H9 (cell line): ENCODE measurements at regions not wholly inside any gene's neighbourhood (a gene's known extent, or its start where the extent isn't known, plus 50 kb on each side); places are given as distances from the start of the nearest gene placed in this dataset.

Source experiments
- DNase-seq: peaks from one replicate; pipeline ENCODE4 v3.0.0-alpha.2; 2017
- H2AFZ ChIP-seq: one replicate; pipeline ENCODE4 v1.6.1; 2013; ENCODE audit warnings: mild to moderate bottlenecking, low read length, control low read depth, moderate library complexity
- H2AK5ac ChIP-seq: 2 replicates; pipeline ENCODE4 v1.6.1; 2013; ENCODE audit warnings: low read length, control low read depth, mixed read lengths; ENCODE audit not compliant: insufficient read length
- H2BK120ac ChIP-seq: one replicate; pipeline ENCODE4 v1.6.1; 2013; ENCODE audit warnings: low read depth, mild to moderate bottlenecking, low read length, control low read depth, inconsistent platforms; ENCODE audit not compliant: poor library complexity, severe bottlenecking
- H2BK12ac ChIP-seq: 2 replicates; pipeline ENCODE4 v1.6.1; 2013; ENCODE audit warnings: low read length, control low read depth, mixed read lengths, low read depth; ENCODE audit not compliant: insufficient read length
- H2BK15ac ChIP-seq: 2 replicates; pipeline ENCODE4 v1.6.1; 2013; ENCODE audit warnings: low read depth, low read length, control low read depth
- H2BK20ac ChIP-seq: one replicate; pipeline ENCODE4 v1.6.1; 2013; ENCODE audit warnings: low read depth, mild to moderate bottlenecking, low read length, control low read depth, inconsistent platforms; ENCODE audit not compliant: poor library complexity, severe bottlenecking
- H2BK5ac ChIP-seq: 2 replicates; pipeline ENCODE4 v1.6.1; 2013; ENCODE audit warnings: low read length, control low read depth, mixed read lengths; ENCODE audit not compliant: insufficient read length
- H3K14ac ChIP-seq: 2 replicates; pipeline ENCODE4 v1.6.1; 2013; ENCODE audit warnings: low read length, control low read depth; ENCODE audit not compliant: insufficient read depth
- H3K18ac ChIP-seq: 2 replicates; pipeline ENCODE4 v1.6.1; 2013; ENCODE audit warnings: low read depth, mild to moderate bottlenecking, mixed read lengths, low read length, control low read depth; ENCODE audit not compliant: insufficient read length
- H3K23ac ChIP-seq: 2 replicates; pipeline ENCODE4 v1.6.1; 2013; ENCODE audit warnings: low read length, control low read depth, mixed read lengths, low read depth; ENCODE audit not compliant: insufficient read length
- H3K23me2 ChIP-seq: 2 replicates; pipeline ENCODE4 v1.6.1; 2013; ENCODE audit warnings: low read depth, mild to moderate bottlenecking, mixed read lengths, low read length, control low read depth; ENCODE audit not compliant: insufficient read length, poor library complexity, severe bottlenecking
- H3K27ac ChIP-seq: 2 replicates; pipeline ENCODE4 v1.5.1; 2013; ENCODE audit warnings: low read length, control low read depth, mixed read lengths, low read depth; ENCODE audit not compliant: insufficient read length
- H3K27me3 ChIP-seq: 2 replicates; pipeline ENCODE4 v1.6.1; 2013; ENCODE audit warnings: low read length, control low read depth, inconsistent platforms; ENCODE audit not compliant: insufficient read depth
- H3K4ac ChIP-seq: 2 replicates; pipeline ENCODE4 v1.6.1; 2013; ENCODE audit warnings: low read depth, mild to moderate bottlenecking, control low read depth, inconsistent platforms, low read length, moderate library complexity
- H3K4me1 ChIP-seq: 2 replicates; pipeline ENCODE4 v1.6.1; 2013; ENCODE audit warnings: low read length, control low read depth, inconsistent platforms; ENCODE audit not compliant: insufficient read depth
- H3K4me2 ChIP-seq: 2 replicates; pipeline ENCODE4 v1.6.1; 2013; ENCODE audit warnings: low read length, control low read depth, mixed read lengths; ENCODE audit not compliant: insufficient read length, insufficient read depth
- H3K56ac ChIP-seq: 2 replicates; pipeline ENCODE4 v1.6.1; 2013; ENCODE audit warnings: low read depth, mild to moderate bottlenecking, mixed read lengths, low read length, control low read depth; ENCODE audit not compliant: insufficient read length
- H3K79me1 ChIP-seq: 2 replicates; pipeline ENCODE4 v1.6.1; 2013; ENCODE audit warnings: low read depth, mild to moderate bottlenecking, moderate library complexity, low read length, control low read depth, inconsistent platforms; ENCODE audit not compliant: insufficient read depth, poor library complexity, severe bottlenecking
- H3K79me2 ChIP-seq: 2 replicates; pipeline ENCODE4 v1.6.1; 2013; ENCODE audit warnings: low read length, control low read depth, inconsistent platforms; ENCODE audit not compliant: insufficient read depth
- H3K9ac ChIP-seq: 2 replicates; pipeline ENCODE4 v1.6.1; 2013; ENCODE audit warnings: low read length, control low read depth, mixed read lengths; ENCODE audit not compliant: insufficient read length; ENCODE audit errors: extremely low read depth
- H3K9me3 ChIP-seq: one replicate; pipeline ENCODE4 v1.6.1; 2013; ENCODE audit warnings: low read depth, low read length, inconsistent platforms; ENCODE audit not compliant: control insufficient read depth
- H3T11ph ChIP-seq: one replicate; pipeline ENCODE4 v1.6.1; 2013; ENCODE audit warnings: mild to moderate bottlenecking, low read length, control low read depth, inconsistent platforms
- H4K20me1 ChIP-seq: one replicate; pipeline ENCODE4 v1.6.1; 2013; ENCODE audit not compliant: control insufficient read depth, insufficient read length, insufficient read depth
- H4K5ac ChIP-seq: 2 replicates; pipeline ENCODE4 v1.6.1; 2013; ENCODE audit warnings: low read depth, mild to moderate bottlenecking, mixed read lengths, low read length, control low read depth; ENCODE audit not compliant: insufficient read length
- H4K8ac ChIP-seq: replicated peaks from 2 replicates; pipeline ENCODE4 v1.6.1; 2013; ENCODE audit warnings: low read length, control low read depth, mixed read lengths, low read depth; ENCODE audit not compliant: insufficient read length
- H4K91ac ChIP-seq: 2 replicates; pipeline ENCODE4 v1.6.1; 2013; ENCODE audit warnings: low read depth, mild to moderate bottlenecking, moderate library complexity, mixed read lengths, low read length, control low read depth; ENCODE audit not compliant: insufficient read length
- H3K27ac Mint-ChIP-seq, 3 experiments: 2 replicates in 2 of 3; 3 replicates in 1 of 3; pipeline ENCODE4 v1.8.0; 2020 to 2021; ENCODE audit warnings: mixed read lengths in 3 of 3, mild to moderate bottlenecking in 1 of 3, moderate library complexity in 1 of 3
- H3K27me3 Mint-ChIP-seq: 2 replicates; pipeline ENCODE4 v1.8.0; 2021; ENCODE audit warnings: low read depth, mild to moderate bottlenecking, moderate library complexity, mixed read lengths
- H3K36me3 Mint-ChIP-seq, 3 experiments: 2 replicates in 2 of 3; 3 replicates in 1 of 3; pipeline ENCODE4 v1.8.0; 2020 to 2021; ENCODE audit warnings: low read depth in 3 of 3, mixed read lengths in 3 of 3; ENCODE audit not compliant: insufficient read depth in 1 of 3
- H3K4me1 Mint-ChIP-seq, 2 experiments: 2 replicates each; pipeline ENCODE4 v1.8.0; 2020; ENCODE audit warnings: mixed read lengths in 2 of 2
- H3K4me3 Mint-ChIP-seq, 2 experiments: 2 replicates in 1 of 2; 3 replicates in 1 of 2; pipeline ENCODE4 v1.8.0; 2020 to 2021; ENCODE audit warnings: mild to moderate bottlenecking in 2 of 2, mixed read lengths in 2 of 2, moderate library complexity in 1 of 2
- H3K9me3 Mint-ChIP-seq, 2 experiments: 2 replicates in 1 of 2; 3 replicates in 1 of 2; pipeline ENCODE4 v1.8.0; 2020; ENCODE audit warnings: mild to moderate bottlenecking in 2 of 2, mixed read lengths in 2 of 2, moderate library complexity in 1 of 2
- CTCF ChIP-seq: fragments of 200-600 bp; sonication (generic); conservative IDR thresholded peaks from 3 replicates; pipeline ENCODE4 v1.8.0; 2021; ENCODE audit warnings: antibody characterized with exemption, mild to moderate bottlenecking
- whole genome bisulfite sequencing: extraction: QIAGEN DNeasy Blood & Tissue Kit; methylation state at CpG from one replicate; pipeline ENCODE4 v1.1.7; 2013; ENCODE audit warnings: missing lambda C conversion rate, low lambda C conversion rate, mixed read lengths; ENCODE audit not compliant: insufficient read length; ENCODE audit errors: extremely low coverage; 5-methylcytosine and 5-hydroxymethylcytosine counted together

GRCh38 chr6:65760285-65760684 is 53.3 kb upstream of the EYS start:
- H3T11ph ChIP-seq = no peak overlapping the region
- no peak overlapping the region for H2AK5ac ChIP-seq
- Mint-ChIP-seq H3K4me1 (peaks cover 2 to 3% of the 10 kb centered on the region in 2 experiments), H3K27ac (no peak overlapping the region), H3K27me3 (no peaks in the 10 kb centered on the region), H3K9me3 (no peaks in the 10 kb centered on the region), H3K4me3 (no peak overlapping the region), H3K36me3 (peaks cover 0 to 4% (median 0%) of the 10 kb centered on the region in 3 experiments; a peak in 1 of 7 replicates)
- no CpG with 5 or more reads among the region's 1 CpG for WGBS
- H3K18ac ChIP-seq = no peak overlapping the region
- no peak overlapping the region for H4K8ac ChIP-seq
- no peak overlapping the region for H3K14ac ChIP-seq
- no peak overlapping the region for H3K23ac ChIP-seq
- H2BK120ac ChIP-seq = no peak overlapping the region
- no peaks in the 10 kb centered on the region for H3K9me3 ChIP-seq
- no peak for DNase-seq
- no peaks in the 10 kb centered on the region for H4K20me1 ChIP-seq
- H3K9ac ChIP-seq = no peak overlapping the region
- no peaks in the 10 kb centered on the region for H3K23me2 ChIP-seq
- no peaks in the 10 kb centered on the region for H3K79me1 ChIP-seq
- no peak overlapping the region for H3K4me2 ChIP-seq
- no peak overlapping the region for H3K4ac ChIP-seq
- no peak overlapping the region for H2AFZ ChIP-seq
- no peaks in the 10 kb centered on the region for H3K27me3 ChIP-seq
- no peak overlapping the region for H2BK15ac ChIP-seq
- no peak overlapping the region for H2BK20ac ChIP-seq
- H3K4me1 ChIP-seq = no peaks in the 10 kb centered on the region
- H3K56ac ChIP-seq = no peak overlapping the region
- no peak overlapping the region for H3K27ac ChIP-seq
- no peak for TF ChIP-seq CTCF
- H2BK12ac ChIP-seq = no peak overlapping the region
- H4K91ac ChIP-seq = no peak overlapping the region
- no peak overlapping the region for H4K5ac ChIP-seq
- no peaks in the 10 kb centered on the region for H3K79me2 ChIP-seq
- H2BK5ac ChIP-seq = no peak overlapping the region
